Stimulated activated CD4-positive, alpha-beta T cell treated with anti-CD3 and anti-CD28 coated beads, Interleukin-15, amount 100 ng/mL, for 24 hours (primary cell): ENCODE measurements at regions not wholly inside any gene's neighbourhood (a gene's known extent, or its start where the extent isn't known, plus 50 kb on each side); places are given as distances from the start of the nearest gene placed in this dataset.
"Not testable (repeated sequence)": the region's sequence is repeated elsewhere in the genome, so short reads cannot be mapped to it uniquely, and the experiment has no call there.

ENCODE experiments used
- DNase-seq: peaks from one replicate; pipeline ENCODE4 v3.0.0-alpha.2; 2020

DNA sequence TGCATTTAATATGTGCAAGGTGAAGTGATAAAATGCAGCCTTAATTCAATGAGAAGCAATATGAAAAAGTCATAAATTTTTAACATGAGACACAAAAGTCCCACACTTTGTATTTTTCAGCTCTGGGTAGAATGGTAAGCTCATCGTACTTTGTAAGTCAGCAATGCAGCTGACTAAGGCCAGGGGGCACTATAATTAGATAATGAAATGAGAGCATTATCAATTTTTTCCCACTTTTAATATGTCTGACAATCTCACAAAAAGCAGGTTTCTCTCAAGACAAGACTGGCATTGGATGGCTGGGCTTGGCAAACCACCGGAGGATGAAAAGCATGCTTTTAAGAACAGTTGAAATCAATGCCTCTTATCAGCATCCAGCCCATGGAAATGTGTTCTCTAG is 162.8 kb downstream of the FAM174A start:
- no peak for DNase-seq

DNA sequence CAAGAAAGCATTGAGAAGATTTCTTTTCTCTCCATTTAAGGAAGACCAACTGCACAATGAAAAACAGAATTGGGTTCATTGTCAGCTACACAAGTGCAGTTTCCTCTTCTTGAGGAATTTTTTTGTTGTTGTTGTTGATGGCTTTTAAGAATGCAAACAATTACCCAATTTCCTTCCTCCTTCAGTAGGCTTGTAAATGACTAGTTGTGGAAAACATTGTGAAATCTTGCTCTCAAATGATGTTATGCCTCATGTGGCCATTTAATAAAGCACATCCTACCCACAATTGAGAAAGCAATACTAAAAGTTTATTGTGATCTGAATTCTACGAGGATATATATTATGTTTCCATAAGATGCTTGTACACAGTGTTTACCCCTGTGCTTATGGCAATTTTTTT is 171.6 kb downstream of the FAM174A start:
- DNase-seq, result no peak

DNA sequence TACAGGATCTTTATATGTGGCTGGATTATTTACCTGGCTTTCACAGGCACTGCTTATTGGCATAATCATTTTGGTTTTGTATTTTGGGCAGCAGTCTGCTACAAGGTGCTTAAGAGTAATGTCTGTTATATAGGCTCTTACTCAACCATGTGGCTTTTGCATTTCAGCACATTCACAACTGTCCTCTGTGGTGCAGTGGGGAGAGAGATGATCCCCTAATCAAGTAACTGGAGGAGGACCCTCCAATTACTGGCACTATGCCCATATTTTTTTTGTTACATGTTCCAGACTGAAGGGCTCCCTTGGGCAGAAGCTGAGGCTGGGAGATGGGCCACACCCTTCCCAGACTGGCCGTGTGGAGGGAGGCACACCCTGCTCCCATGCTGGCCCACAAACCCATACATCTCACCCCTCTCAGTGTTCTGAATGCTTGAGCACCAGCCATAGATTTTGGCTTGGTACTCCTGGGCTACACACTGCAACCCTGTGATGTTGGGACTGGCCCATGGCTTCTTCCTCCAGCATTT is 173.5 kb downstream of the FAM174A start:
- DNase-seq, result no peak

DNA sequence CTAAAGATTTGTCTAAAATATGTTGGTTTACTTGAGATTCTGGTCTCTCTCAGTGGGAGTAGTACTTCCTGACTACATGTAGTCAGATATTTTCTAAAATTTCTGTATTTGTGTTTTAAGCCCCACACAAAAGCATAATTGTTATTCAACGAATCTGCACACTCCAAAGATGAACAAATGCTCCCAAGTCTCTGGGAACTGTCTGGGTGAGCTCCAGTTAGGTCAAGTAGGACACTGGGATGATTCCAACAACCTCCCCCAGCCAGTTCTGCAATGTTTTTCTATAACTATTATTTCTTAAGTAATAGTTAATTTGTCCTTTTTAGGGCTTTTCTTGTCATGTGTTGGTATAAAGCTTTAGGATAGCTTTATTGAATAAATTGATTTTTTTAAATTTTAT is 174.6 kb downstream of the FAM174A start:
- no peak for DNase-seq

DNA sequence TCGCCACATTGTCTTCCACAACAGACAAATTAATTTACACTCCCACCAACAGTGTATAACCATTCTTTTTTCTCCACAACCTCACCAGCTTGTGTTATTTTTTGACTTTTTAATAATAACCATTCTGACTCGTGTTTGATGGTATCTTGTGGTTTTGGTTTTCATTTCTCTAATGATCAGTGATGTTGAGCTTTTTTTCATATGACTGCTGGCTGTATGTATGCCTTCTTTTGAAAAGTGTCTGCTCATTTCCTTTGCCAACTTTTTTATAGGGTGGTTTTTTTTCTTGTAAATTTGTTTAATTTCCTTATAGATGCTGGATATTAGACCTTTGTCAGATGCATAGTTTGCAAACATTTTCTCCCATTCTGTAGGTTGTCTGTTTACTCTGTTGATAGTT is 179.6 kb downstream of the FAM174A start:
- not testable (repeated sequence) for DNase-seq

DNA sequence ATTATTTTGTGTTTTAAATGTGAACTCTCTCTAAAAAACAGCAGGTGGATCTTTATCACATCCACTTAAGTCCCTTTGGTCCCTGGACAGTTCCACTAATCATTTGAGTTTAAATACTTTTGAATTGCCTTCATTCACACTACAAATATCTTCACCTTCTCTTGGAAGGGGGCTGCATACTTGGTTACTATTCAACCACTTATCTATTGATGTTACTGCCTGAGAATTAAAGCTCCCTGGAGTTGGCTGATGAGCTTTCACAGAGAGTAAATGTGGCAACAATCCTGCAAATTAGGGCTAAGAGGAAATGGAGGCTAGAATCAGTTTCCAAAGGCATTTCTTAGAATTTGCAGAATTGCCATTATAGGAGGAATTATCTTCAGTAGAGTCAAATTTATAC is 180.4 kb downstream of the ST8SIA4 start:
- DNase-seq, result no peak

DNA sequence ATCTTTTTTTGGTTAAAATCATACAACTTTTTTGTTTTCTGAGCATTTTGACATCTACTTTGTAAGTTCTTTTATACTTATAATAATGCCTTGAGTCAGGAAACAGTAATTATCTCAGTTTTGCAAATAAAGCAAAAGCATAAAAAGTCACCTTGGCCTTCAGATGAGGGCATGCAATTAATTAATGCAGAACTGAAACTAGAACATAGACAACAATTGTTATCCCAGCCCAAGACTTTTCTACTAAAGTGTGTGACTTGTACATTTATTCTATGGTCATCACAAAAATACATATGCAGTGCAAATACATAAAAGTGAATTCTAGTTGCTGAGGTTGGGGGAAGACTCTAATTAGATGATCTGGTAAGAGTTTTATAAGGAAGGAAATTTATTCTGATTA is 179.9 kb downstream of the ST8SIA4 start:
- no peak for DNase-seq

DNA sequence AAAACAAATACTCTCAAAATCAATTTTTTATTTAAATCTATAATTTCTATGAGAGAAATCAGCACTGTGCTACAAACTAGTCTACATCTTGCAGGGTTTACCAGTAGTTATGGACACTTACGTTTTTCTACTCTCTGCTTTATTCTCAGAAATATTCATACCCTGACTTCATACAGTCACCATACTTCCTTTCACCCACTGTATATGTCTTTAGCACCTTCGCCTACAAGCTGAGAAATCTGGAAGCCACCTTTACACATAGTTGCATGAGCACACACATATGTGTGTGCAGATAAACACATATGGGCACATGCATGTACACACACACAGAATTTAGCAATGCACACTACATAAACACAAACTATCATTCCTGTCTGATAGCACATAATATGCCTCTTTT is 177.0 kb downstream of the ST8SIA4 start:
- no peak for DNase-seq

DNA sequence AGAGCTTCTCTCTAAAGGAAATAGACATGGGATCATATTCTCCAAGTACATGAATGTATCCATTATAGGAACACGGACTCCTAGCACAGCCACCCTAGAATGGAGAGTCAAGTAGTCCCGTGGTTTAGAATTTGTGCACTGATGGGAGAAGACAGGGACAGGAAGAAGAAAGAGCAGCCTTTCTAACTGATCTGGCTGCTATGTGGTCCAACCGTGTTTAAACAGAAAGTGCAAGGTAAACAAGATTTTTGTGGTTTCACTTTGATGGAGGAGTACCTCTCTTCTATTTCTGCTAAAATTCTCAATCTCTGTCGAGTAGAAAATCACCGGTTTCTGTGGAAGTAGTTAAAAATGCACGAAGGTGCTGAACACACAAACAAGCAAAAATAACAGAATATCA is 171.3 kb downstream of the ST8SIA4 start:
- DNase-seq, result no peak

DNA sequence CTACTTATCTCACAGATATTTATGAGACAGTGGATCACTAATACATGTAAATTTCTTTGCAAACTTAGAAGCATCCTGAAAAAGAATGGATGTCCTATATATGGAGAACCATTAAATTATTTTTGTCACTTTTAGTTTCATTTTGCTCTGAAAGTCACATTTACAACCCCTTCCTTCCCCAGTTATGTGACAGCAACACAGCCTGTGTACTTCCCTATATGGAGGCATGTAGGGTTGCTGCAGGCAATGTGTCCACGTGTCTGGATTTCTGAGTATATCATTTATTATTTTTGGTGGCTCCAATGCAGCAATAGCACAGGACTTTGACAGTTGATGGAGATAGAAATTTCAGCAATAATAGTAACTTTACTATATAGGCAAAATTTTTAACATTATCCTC is 156.4 kb downstream of the ST8SIA4 start:
- no peak for DNase-seq

DNA sequence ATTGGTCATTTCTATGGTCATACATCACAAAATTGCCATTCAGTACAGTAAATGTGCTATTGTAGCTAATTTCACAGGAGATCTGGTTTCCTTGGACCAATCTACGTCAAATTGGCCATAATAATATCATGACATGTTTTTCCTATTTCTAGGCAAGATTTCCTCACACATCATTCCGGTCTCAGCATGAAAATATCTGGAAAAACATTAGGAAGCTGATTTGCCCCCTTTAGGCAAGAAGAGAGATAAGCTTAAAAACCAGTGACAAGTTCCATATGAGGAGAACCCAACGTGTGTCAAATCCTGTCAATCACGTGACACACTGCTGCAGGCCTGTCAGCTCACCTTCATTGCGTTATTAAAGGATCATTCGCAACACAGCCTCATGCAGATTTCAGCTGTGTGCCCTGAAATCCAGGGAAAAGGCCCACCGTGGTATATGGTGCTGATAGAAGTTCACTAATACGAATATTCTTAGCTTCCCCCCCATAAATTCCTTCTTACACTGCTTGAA is 153.3 kb downstream of the ST8SIA4 start:
- DNase-seq, result no peak

DNA sequence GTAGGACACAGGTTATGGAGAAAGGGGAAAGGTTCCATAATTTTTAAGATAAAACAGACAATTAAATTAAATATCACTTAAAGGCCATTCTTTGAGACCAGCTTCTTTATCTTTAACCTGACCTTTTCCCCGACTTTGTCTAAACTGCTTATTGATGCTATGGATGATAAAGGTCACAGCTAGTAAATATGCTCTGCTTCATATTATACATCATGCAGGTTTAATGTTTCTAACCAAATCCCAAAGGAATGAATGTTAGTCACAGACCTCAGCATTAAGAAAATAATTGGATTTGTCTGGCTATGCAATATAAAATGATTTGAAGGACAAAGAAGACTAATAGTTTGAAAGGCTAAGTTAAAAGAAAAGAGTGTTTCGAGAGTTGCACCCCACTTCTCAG is 147.6 kb downstream of the ST8SIA4 start:
- DNase-seq, result no peak
